Mesendoderm (in vitro differentiated cells): ENCODE measurements at regions not wholly inside any gene's neighbourhood (a gene's known extent, or its start where the extent isn't known, plus 50 kb on each side); places are given as distances from the start of the nearest gene placed in this dataset.
A peak's percentile ranks its signal among the peaks of the same experiment; 100 is the strongest.

Experiments used
- DNase-seq: peaks from one replicate; pipeline ENCODE4 v3.0.0; 2013
- H2AK5ac ChIP-seq: 2 replicates; pipeline ENCODE4 v1.6.1; 2013; ENCODE audit warnings: low read length, inconsistent platforms
- H2BK120ac ChIP-seq: 2 replicates; pipeline ENCODE4 v1.6.1; 2013; ENCODE audit warnings: low read depth, mild to moderate bottlenecking, low read length, moderate library complexity, mixed read lengths
- H2BK15ac ChIP-seq: replicated peaks from 2 replicates; pipeline ENCODE4 v1.6.1; 2013; ENCODE audit warnings: low read depth, mild to moderate bottlenecking, moderate library complexity
- H2BK5ac ChIP-seq: 2 replicates; pipeline ENCODE4 v1.6.1; 2013; ENCODE audit warnings: low read length, inconsistent platforms
- H3K18ac ChIP-seq: 2 replicates; pipeline ENCODE4 v1.6.1; 2013; ENCODE audit warnings: mild to moderate bottlenecking, low read length, mixed read lengths
- H3K23ac ChIP-seq: one replicate; pipeline ENCODE4 v1.6.1; 2013; ENCODE audit warnings: low read length
- H3K27ac ChIP-seq: 2 replicates; pipeline ENCODE4 v1.5.1; 2013; ENCODE audit warnings: low read depth, mild to moderate bottlenecking, inconsistent platforms, low read length, moderate library complexity
- H3K27me3 ChIP-seq: 2 replicates; pipeline ENCODE4 v1.6.1; 2013; ENCODE audit warnings: low read length, control low read depth, mild to moderate bottlenecking, inconsistent platforms; ENCODE audit not compliant: insufficient read depth, poor library complexity
- H3K36me3 ChIP-seq: 2 replicates; pipeline ENCODE4 v1.6.1; 2013; ENCODE audit warnings: low read length, inconsistent platforms; ENCODE audit not compliant: control insufficient read depth, insufficient read depth
- H3K4ac ChIP-seq: one replicate; pipeline ENCODE4 v1.6.1; 2013; ENCODE audit warnings: low read depth, mild to moderate bottlenecking, low read length, moderate library complexity
- H3K4me1 ChIP-seq: 2 replicates; pipeline ENCODE4 v1.6.1; 2013; ENCODE audit warnings: low read depth, low read length, inconsistent platforms; ENCODE audit not compliant: control insufficient read depth
- H3K4me2 ChIP-seq: 2 replicates; pipeline ENCODE4 v1.6.1; 2013; ENCODE audit warnings: low read length
- H3K4me3 ChIP-seq: 2 replicates; pipeline ENCODE4 v1.5.1; 2013; ENCODE audit warnings: mild to moderate bottlenecking, low read length
- H3K56ac ChIP-seq: one replicate; pipeline ENCODE4 v1.6.1; 2013; ENCODE audit warnings: low read length
- H3K79me1 ChIP-seq: 2 replicates; pipeline ENCODE4 v1.6.1; 2013; ENCODE audit warnings: low read length, inconsistent platforms
- H3K79me2 ChIP-seq: 2 replicates; pipeline ENCODE4 v1.6.1; 2013; ENCODE audit warnings: mild to moderate bottlenecking, low read length; ENCODE audit not compliant: control insufficient read depth, insufficient read depth
- H3K9ac ChIP-seq: 2 replicates; pipeline ENCODE4 v1.6.1; 2013; ENCODE audit warnings: low read length, inconsistent platforms
- H4K5ac ChIP-seq: one replicate; pipeline ENCODE4 v1.6.1; 2013; ENCODE audit warnings: low read length
- H4K8ac ChIP-seq: one replicate; pipeline ENCODE4 v1.6.1; 2013; ENCODE audit warnings: low read depth, mild to moderate bottlenecking, control low read depth, low read length, moderate library complexity
- WGBS: extraction: QIAGEN DNeasy Blood & Tissue Kit; methylation state at CpG from one replicate; pipeline ENCODE4 v1.1.7; 2013; ENCODE audit warnings: low lambda C conversion rate, missing lambda C conversion rate; ENCODE audit not compliant: insufficient coverage; ENCODE audit errors: extremely low coverage; 5-methylcytosine and 5-hydroxymethylcytosine counted together

DNA sequence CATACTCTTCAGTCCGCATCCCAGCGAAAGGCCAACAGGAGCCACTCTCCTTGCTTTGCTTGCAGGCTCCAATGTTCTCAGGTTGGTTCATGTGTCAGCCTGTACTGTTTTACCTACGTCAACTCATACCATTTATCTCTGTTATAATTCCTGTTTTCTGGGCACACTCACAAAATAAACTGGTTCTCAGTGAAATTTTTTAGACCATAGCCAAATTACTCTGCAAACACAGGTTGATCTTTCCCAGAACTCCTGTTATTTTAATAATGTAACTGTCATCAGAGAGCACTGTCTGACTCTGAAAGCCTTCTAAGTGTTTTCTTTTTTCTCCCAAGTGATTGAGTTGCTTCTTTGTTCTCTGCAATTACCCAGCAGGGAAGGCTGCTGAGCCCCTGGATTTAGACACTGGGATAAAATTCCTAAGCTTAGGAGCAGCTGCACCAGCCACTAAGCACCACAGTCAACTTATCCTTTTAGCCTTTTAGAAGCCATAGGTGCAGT is 111.6 kb upstream of the PIEZO2 start:
- no peak overlapping the region for H2AK5ac ChIP-seq
- H2BK15ac ChIP-seq = no peak overlapping the region
- H4K5ac ChIP-seq = no peak overlapping the region
- no peak overlapping the region for H3K4ac ChIP-seq
- no peak overlapping the region for H3K4me3 ChIP-seq
- H3K79me2 ChIP-seq = no peaks in the 10 kb centered on the region
- DNase-seq = peak; percentile 42
- no peaks in the 10 kb centered on the region for H3K4me1 ChIP-seq
- no peak overlapping the region for H3K4me2 ChIP-seq
- no peaks in the 10 kb centered on the region for H3K79me1 ChIP-seq
- no peak overlapping the region for H2BK120ac ChIP-seq
- no CpG with 5 or more reads among the region's 3 CpGs for WGBS
- no peak overlapping the region for H3K56ac ChIP-seq
- H3K23ac ChIP-seq = no peak overlapping the region
- H3K18ac ChIP-seq = no peak overlapping the region
- H4K8ac ChIP-seq = no peak overlapping the region
- H3K27ac ChIP-seq = no peak overlapping the region
- H3K36me3 ChIP-seq = no peaks in the 10 kb centered on the region
- H2BK5ac ChIP-seq = no peak overlapping the region
- H3K9ac ChIP-seq = no peak overlapping the region
- H3K27me3 ChIP-seq = no peaks in the 10 kb centered on the region

GRCh38 chr18:11259469-11260150 is 110.2 kb upstream of the PIEZO2 start:
- no peaks in the 10 kb centered on the region for H3K4me1 ChIP-seq
- no peak overlapping the region for H2BK15ac ChIP-seq
- no peaks in the 10 kb centered on the region for H3K27me3 ChIP-seq
- H2BK5ac ChIP-seq = no peak overlapping the region
- no peak overlapping the region for H3K4me2 ChIP-seq
- H3K56ac ChIP-seq = no peak overlapping the region
- no peak overlapping the region for H2BK120ac ChIP-seq
- no peaks in the 10 kb centered on the region for H3K79me2 ChIP-seq
- H3K27ac ChIP-seq = no peak overlapping the region
- no CpG with 5 or more reads among the region's 10 CpGs for WGBS
- DNase-seq = no peak
- no peaks in the 10 kb centered on the region for H3K36me3 ChIP-seq
- no peak overlapping the region for H3K18ac ChIP-seq
- H4K5ac ChIP-seq = no peak overlapping the region
- H3K4ac ChIP-seq = no peak overlapping the region
- H3K4me3 ChIP-seq = no peak overlapping the region
- no peak overlapping the region for H2AK5ac ChIP-seq
- H3K23ac ChIP-seq = no peak overlapping the region
- no peaks in the 10 kb centered on the region for H3K79me1 ChIP-seq
- H3K9ac ChIP-seq = no peak overlapping the region
- no peak overlapping the region for H4K8ac ChIP-seq

- H2AK5ac ChIP-seq = no peak overlapping the region
- H3K4me3 ChIP-seq = no peak overlapping the region
- no peaks in the 10 kb centered on the region for H3K27me3 ChIP-seq
- H3K36me3 ChIP-seq = no peaks in the 10 kb centered on the region
- H4K5ac ChIP-seq = no peak overlapping the region
- WGBS = no CpG with 5 or more reads among the region's 1 CpG
- no peaks in the 10 kb centered on the region for H3K4me1 ChIP-seq
- H2BK15ac ChIP-seq = no peak overlapping the region
- no peaks in the 10 kb centered on the region for H3K79me2 ChIP-seq
- H3K79me1 ChIP-seq = no peaks in the 10 kb centered on the region
- H4K8ac ChIP-seq = no peak overlapping the region
- H3K23ac ChIP-seq = no peak overlapping the region
- H3K9ac ChIP-seq = no peak overlapping the region
- no peak overlapping the region for H3K56ac ChIP-seq
- no peak for DNase-seq
- no peak overlapping the region for H3K4ac ChIP-seq
- no peak overlapping the region for H2BK5ac ChIP-seq
- no peak overlapping the region for H3K18ac ChIP-seq
- H2BK120ac ChIP-seq = no peak overlapping the region
- H3K4me2 ChIP-seq = no peak overlapping the region
- H3K27ac ChIP-seq = no peak overlapping the region
Observed at GRCh38 chr18:11258039-11258610, 108.8 kb upstream of the PIEZO2 start.

DNA sequence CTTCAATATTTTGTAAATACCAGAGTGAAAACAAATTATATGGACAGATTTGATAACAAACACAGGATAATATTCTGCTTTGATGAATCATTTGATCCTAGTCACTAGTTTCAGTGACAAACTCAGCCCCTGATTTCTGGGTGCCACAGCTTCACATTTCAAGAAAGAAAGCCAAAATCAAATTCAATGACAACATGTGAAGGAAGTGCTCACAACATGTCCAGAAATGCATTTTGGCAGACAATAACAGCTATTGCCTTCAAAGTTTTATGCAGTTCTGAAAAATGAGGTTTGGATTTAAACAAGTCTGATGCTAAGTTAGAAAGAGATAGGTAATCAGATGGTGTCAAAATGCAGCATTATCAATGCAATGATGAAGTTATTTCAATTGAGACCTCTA is 106.9 kb upstream of the PIEZO2 start:
- no peak overlapping the region for H3K56ac ChIP-seq
- no peak for DNase-seq
- no peak overlapping the region for H3K4me2 ChIP-seq
- no peak overlapping the region for H3K18ac ChIP-seq
- no peak overlapping the region for H2BK120ac ChIP-seq
- H2AK5ac ChIP-seq = no peak overlapping the region
- no peaks in the 10 kb centered on the region for H3K27me3 ChIP-seq
- H3K4me1 ChIP-seq = no peaks in the 10 kb centered on the region
- H3K23ac ChIP-seq = no peak overlapping the region
- no peak overlapping the region for H3K9ac ChIP-seq
- no peaks in the 10 kb centered on the region for H3K36me3 ChIP-seq
- H3K27ac ChIP-seq = no peak overlapping the region
- H3K4me3 ChIP-seq = no peak overlapping the region
- H4K5ac ChIP-seq = no peak overlapping the region
- H3K4ac ChIP-seq = no peak overlapping the region
- no peak overlapping the region for H4K8ac ChIP-seq
- no peak overlapping the region for H2BK5ac ChIP-seq
- no peaks in the 10 kb centered on the region for H3K79me2 ChIP-seq
- no peak overlapping the region for H2BK15ac ChIP-seq
- H3K79me1 ChIP-seq = no peaks in the 10 kb centered on the region

GRCh38 chr18:11251891-11252270 is 102.5 kb upstream of the PIEZO2 start:
- Histone ChIP-seq H3K4me2 (no peak overlapping the region), H3K56ac (no peak overlapping the region), H2BK15ac (no peak overlapping the region), H3K27ac (no peak overlapping the region), H2AK5ac (no peak overlapping the region), H3K36me3 (no peaks in the 10 kb centered on the region), H2BK120ac (no peak overlapping the region), H3K4me3 (no peak overlapping the region), H3K79me1 (no peaks in the 10 kb centered on the region), H3K4me1 (no peaks in the 10 kb centered on the region), H3K27me3 (no peaks in the 10 kb centered on the region), H4K8ac (no peak overlapping the region), H3K79me2 (no peaks in the 10 kb centered on the region), H2BK5ac (no peak overlapping the region), H3K18ac (no peak overlapping the region), H3K4ac (no peak overlapping the region), H3K23ac (no peak overlapping the region), H3K9ac (no peak overlapping the region), H4K5ac (no peak overlapping the region)
- no peak for DNase-seq
- WGBS = no CpG with 5 or more reads among the region's 2 CpGs
